ENCODE measurements at regions not wholly inside any gene's neighbourhood (a gene's known extent, or its start where the extent isn't known, plus 50 kb on each side); places are given as distances from the start of the nearest gene placed in this dataset.

DNA sequence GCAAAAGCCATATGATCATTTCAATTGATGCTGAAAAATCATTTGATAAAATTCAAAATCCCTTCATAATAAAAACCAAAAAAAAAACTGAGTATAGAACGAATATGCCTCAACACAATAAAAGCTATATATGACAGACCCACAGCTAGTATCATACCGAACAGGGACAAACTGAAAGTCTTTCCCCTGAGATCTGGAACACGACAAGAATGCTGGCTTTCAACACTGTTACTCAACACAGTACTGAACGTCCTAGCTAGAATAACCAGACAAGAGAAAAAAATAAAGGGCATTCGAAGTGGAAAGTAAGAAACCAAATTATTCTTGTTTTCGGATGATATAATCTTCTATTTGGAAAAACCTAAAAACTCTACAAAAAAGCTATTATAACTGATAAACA is 559.9 kb downstream of the EPM2A start:
- Histone ChIP-seq H3K27ac (no peak overlapping the region), H3K27me3 (no peaks in the 10 kb centered on the region), H3K9me3 (peaks cover 0 to 19% of the 10 kb centered on the region in 2 donors), H3K4me1 (no peaks in the 10 kb centered on the region), H3K36me3 (no peaks in the 10 kb centered on the region), H3K4me3 (no peak overlapping the region)
- no peak for DNase-seq
- no peak for TF ChIP-seq CTCF (IDR thresholded peaks at IDR 0.05)
- ATAC-seq: no peak
- intact Hi-C loops (cut with DNase I): no loop called here

DNA sequence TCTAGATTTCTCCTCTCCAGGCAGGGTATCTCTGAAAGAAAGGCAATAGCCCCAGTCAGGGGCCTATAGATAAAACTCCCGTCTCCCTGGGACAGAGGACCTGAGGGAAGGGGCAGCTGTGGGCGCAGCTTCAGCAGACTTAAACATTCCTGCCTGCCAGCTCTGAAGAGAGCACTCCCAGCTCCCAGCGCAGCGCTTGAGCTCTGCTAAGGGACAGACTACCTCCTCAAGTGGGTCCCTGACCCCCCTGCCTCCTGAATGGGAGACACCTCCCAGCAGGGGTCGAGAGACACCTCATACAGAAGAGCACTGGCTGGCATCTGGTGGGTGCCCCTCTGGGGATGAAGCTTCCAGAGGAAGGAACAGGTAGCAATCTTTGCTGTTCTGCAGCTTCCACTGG is 556.9 kb downstream of the EPM2A start:
- Histone ChIP-seq H3K9me3 (peaks cover 0 to 19% of the 10 kb centered on the region in 2 donors), H3K4me1 (no peaks in the 10 kb centered on the region), H3K27ac (no peak overlapping the region), H3K4me3 (no peak overlapping the region), H3K27me3 (no peaks in the 10 kb centered on the region), H3K36me3 (no peaks in the 10 kb centered on the region)
- TF ChIP-seq CTCF (IDR thresholded peaks at IDR 0.05): no peak
- ATAC-seq (no peak), DNase-seq (peak in 1 of 4 donors; percentile 61)
- intact Hi-C loops (cut with DNase I): no loop called here

DNA sequence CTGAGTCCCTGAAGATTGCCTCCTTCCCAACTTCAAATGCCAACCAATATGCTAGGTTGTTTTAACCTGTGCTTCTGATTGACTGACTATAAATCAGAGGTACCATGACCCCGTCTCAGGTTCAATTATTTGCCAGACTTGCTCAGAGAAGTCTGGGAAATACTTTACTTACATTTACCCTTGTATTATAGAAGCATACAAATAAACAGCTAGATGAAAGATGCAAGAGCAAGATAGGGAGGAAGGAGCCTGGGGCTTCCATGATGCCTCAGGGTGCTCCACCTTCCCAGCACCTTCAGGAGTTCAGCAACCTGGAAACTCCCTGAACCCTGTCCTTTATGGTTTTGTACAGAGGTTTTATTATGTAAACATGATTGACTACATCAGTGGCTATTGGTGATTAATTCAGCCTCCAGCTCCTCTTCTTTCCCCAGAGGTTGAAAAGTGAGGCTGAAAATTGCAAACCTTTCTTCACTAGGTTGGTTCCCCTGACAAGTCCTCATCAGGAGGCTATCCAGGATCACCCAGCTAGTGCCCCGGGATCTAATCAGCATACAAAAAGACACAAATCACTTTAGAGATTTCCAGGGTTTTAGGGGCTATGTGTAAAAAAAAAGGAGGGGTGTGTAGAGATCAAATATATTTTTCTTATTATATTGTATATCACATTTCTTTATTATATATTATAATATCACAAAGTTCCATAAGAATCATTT is 547.7 kb downstream of the EPM2A start:
- Histone ChIP-seq H3K27me3 (no peaks in the 10 kb centered on the region), H3K36me3 (no peaks in the 10 kb centered on the region), H3K9me3 (no peaks in the 10 kb centered on the region), H3K4me3 (no peak overlapping the region), H3K4me1 (no peaks in the 10 kb centered on the region), H3K27ac (no peak overlapping the region)
- no peak for DNase-seq
- intact Hi-C loops (cut with DNase I): no loop called here
- ATAC-seq: no peak
- TF ChIP-seq CTCF (IDR thresholded peaks at IDR 0.05): no peak

DNA sequence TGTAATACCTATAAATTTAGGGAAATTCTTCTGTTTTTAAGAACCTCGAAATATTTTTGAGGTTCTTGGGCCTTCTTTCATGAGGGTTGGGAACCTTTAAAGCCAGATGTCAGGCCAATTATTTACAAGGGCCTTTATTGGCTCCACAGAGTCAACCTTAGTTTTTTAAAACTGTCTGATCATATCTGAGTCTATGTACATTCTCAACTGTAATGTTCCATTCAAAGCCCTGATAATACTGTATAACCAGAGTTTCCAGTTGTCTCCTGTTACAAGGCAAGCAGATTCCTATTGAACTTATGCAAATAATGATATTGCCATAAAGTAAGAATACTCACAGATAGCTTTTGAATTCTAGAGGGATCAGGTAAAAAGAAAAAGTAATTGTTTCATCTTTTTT is 545.5 kb downstream of the EPM2A start:
- no peak overlapping the region for H3K27ac ChIP-seq
- DNase-seq (no peak), ATAC-seq (no peak)
- no peaks in the 10 kb centered on the region for H3K36me3 ChIP-seq
- no peaks in the 10 kb centered on the region for H3K4me1 ChIP-seq
- no peak for TF ChIP-seq CTCF (IDR thresholded peaks at IDR 0.05)
- no peaks in the 10 kb centered on the region for H3K27me3 ChIP-seq
- intact Hi-C loops (cut with DNase I): no loop called here
- no peak overlapping the region for H3K4me3 ChIP-seq
- no peaks in the 10 kb centered on the region for H3K9me3 ChIP-seq

DNA sequence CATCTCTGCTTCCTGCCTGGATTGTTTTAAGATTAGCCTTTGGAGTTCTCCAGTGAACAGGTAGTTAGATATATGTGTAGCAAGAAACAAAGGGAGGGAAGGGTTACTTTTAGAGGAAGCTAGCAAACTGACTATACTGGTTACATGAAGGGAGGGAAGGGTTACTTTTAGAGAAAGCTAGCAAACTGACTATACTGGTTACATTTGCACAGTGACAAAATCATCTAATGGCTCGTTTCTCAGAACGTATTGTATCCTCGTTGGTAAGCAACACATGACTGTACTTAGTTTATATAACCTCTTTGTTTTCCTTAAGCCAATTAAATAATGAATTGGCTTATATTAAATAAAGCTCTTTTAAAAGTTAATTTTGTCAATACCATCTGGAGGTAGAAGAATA is 540.9 kb downstream of the EPM2A start:
- Histone ChIP-seq H3K4me3 (no peak overlapping the region), H3K4me1 (no peaks in the 10 kb centered on the region), H3K36me3 (no peaks in the 10 kb centered on the region), H3K27ac (no peak overlapping the region), H3K27me3 (no peaks in the 10 kb centered on the region), H3K9me3 (no peaks in the 10 kb centered on the region)
- no peak for TF ChIP-seq CTCF (IDR thresholded peaks at IDR 0.05)
- ATAC-seq (no peak), DNase-seq (no peak)
- intact Hi-C loops (cut with DNase I): no loop called here
